CD4-positive, alpha-beta memory T cell (primary cell): ENCODE measurements at regions not wholly inside any gene's neighbourhood (a gene's known extent, or its start where the extent isn't known, plus 50 kb on each side); places are given as distances from the start of the nearest gene placed in this dataset.

Experiments
- CTCF ChIA-PET: fragments of 350-600 bp; sonication (Branson Sonifier 250); formaldehyde crosslinking; loops from one replicate; lab custom pipeline; 2021; ENCODE audit warnings: inconsistent platforms; ENCODE audit not compliant: partially characterized antibody; lab: Charles Lee
- POLR2A ChIA-PET: fragments of 350-600 bp; sonication (Branson Sonifier 250); formaldehyde crosslinking; loops from one replicate; lab custom pipeline; 2021; ENCODE audit not compliant: partially characterized antibody; lab: Charles Lee
- DNase-seq, 5 donors: peaks; one replicate each; pipeline versions ENCODE4 v3.0.0 to v3.0.0-alpha.2; 2020 to 2022; ENCODE audit warnings: mixed read lengths in 1 of 5
- H3K27ac ChIP-seq: one replicate; pipeline ENCODE4 v1.7.0; 2013; ENCODE audit warnings: low read depth, low read length
- H3K27me3 ChIP-seq: 2 replicates; pipeline ENCODE4 v1.7.0; 2013; ENCODE audit warnings: mild to moderate bottlenecking, low read length, moderate library complexity; ENCODE audit not compliant: insufficient read depth
- H3K36me3 ChIP-seq: 2 replicates; pipeline ENCODE4 v1.7.0; 2013; ENCODE audit warnings: mild to moderate bottlenecking, low read length, moderate library complexity; ENCODE audit not compliant: insufficient read depth
- H3K4me1 ChIP-seq: 2 replicates; pipeline ENCODE4 v1.7.0; 2013; ENCODE audit warnings: mild to moderate bottlenecking, low read length, moderate library complexity; ENCODE audit not compliant: insufficient read depth
- H3K4me3 ChIP-seq, 2 donors: one replicate each; pipeline ENCODE4 v1.7.0; 2013; ENCODE audit warnings: low read length in 2 of 2, mild to moderate bottlenecking in 1 of 2
- H3K9me3 ChIP-seq, 2 donors: one replicate each; pipeline ENCODE4 v1.7.0; 2013; ENCODE audit warnings: low read length in 2 of 2, control low read depth in 1 of 2; ENCODE audit not compliant: control insufficient read depth in 1 of 2
- H3K27ac Mint-ChIP-seq, 7 donors: one replicate each; pipeline ENCODE4 v1.8.0; 2020 to 2021; ENCODE audit warnings: mixed read lengths in 7 of 7, mild to moderate bottlenecking in 6 of 7, inconsistent platforms in 3 of 7, moderate library complexity in 3 of 7
- H3K27me3 Mint-ChIP-seq, 2 donors: one replicate each; pipeline ENCODE4 v1.8.0; 2020 to 2021; ENCODE audit warnings: mixed read lengths in 2 of 2
- H3K36me3 Mint-ChIP-seq, 2 donors: one replicate each; pipeline ENCODE4 v1.8.0; 2020 to 2021; ENCODE audit warnings: mixed read lengths in 2 of 2, inconsistent platforms in 1 of 2, mild to moderate bottlenecking in 1 of 2
- H3K4me1 Mint-ChIP-seq, 4 donors: one replicate each; pipeline ENCODE4 v1.8.0; 2020 to 2021; ENCODE audit warnings: mixed read lengths in 4 of 4, mild to moderate bottlenecking in 1 of 4
- H3K4me3 Mint-ChIP-seq, 8 donors: one replicate each; pipeline ENCODE4 v1.8.0; 2020 to 2021; ENCODE audit warnings: mixed read lengths in 8 of 8, mild to moderate bottlenecking in 7 of 8, moderate library complexity in 6 of 8, inconsistent platforms in 3 of 8
- H3K9me3 Mint-ChIP-seq, 8 donors: one replicate each; pipeline ENCODE4 v1.8.0; 2020 to 2021; ENCODE audit warnings: mixed read lengths in 8 of 8, mild to moderate bottlenecking in 5 of 8, inconsistent platforms in 3 of 8, moderate library complexity in 1 of 8
- intact Hi-C: fragments of 100-400 bp; cut with micrococcal nuclease; formaldehyde crosslinking; loops from one replicate; pipeline ENCODE4 v1.15.1; 2023

- H3K9me3 Mint-ChIP-seq = peaks cover 0 to 14% (median 4%) of the 10 kb centered on the region in 8 donors
- Histone ChIP-seq H3K9me3 (no peaks in the 10 kb centered on the region), H3K4me1 (no peaks in the 10 kb centered on the region), H3K36me3 (no peaks in the 10 kb centered on the region), H3K27ac (no peak overlapping the region), H3K4me3 (no peak overlapping the region), H3K27me3 (no peaks in the 10 kb centered on the region)
- CTCF ChIA-PET = no interaction called here
- H3K36me3 Mint-ChIP-seq = no peaks in the 10 kb centered on the region
- H3K4me1 Mint-ChIP-seq = no peaks in the 10 kb centered on the region
- intact Hi-C loops = no loop called here
- no peak overlapping the region for H3K4me3 Mint-ChIP-seq
- no peaks in the 10 kb centered on the region for H3K27me3 Mint-ChIP-seq
- POLR2A ChIA-PET = no interaction called here
- no peak for DNase-seq
- no peak overlapping the region for H3K27ac Mint-ChIP-seq
These were observed 149.3 kb upstream of the TENM3 start for GRCh38 chr4:182093935-182094334.

GRCh38 chr4:182101618-182102017 lies 141.6 kb upstream of the TENM3 start:
- ChIA-PET CTCF (no interaction called here), POLR2A (no interaction called here)
- Mint-ChIP-seq H3K9me3 (peaks cover 0 to 10% (median 3%) of the 10 kb centered on the region in 8 donors), H3K4me3 (no peak overlapping the region), H3K27me3 (no peaks in the 10 kb centered on the region), H3K4me1 (no peaks in the 10 kb centered on the region), H3K36me3 (no peaks in the 10 kb centered on the region), H3K27ac (no peak overlapping the region)
- DNase-seq = no peak
- Histone ChIP-seq H3K27ac (no peak overlapping the region), H3K4me1 (no peaks in the 10 kb centered on the region), H3K36me3 (no peaks in the 10 kb centered on the region), H3K4me3 (no peak overlapping the region), H3K27me3 (no peaks in the 10 kb centered on the region), H3K9me3 (no peaks in the 10 kb centered on the region)
- intact Hi-C loops = no loop called here

- Histone ChIP-seq H3K4me3 (no peak overlapping the region), H3K36me3 (no peaks in the 10 kb centered on the region), H3K27me3 (no peaks in the 10 kb centered on the region), H3K4me1 (no peaks in the 10 kb centered on the region), H3K27ac (no peak overlapping the region), H3K9me3 (no peaks in the 10 kb centered on the region)
- no peak for DNase-seq
- Mint-ChIP-seq H3K4me3 (no peak overlapping the region), H3K9me3 (peaks cover 0 to 10% (median 3%) of the 10 kb centered on the region in 8 donors), H3K4me1 (no peaks in the 10 kb centered on the region), H3K36me3 (no peaks in the 10 kb centered on the region), H3K27ac (no peak overlapping the region), H3K27me3 (no peaks in the 10 kb centered on the region)
- ChIA-PET CTCF (no interaction called here), POLR2A (no interaction called here)
- intact Hi-C loops = no loop called here
These were observed 140.6 kb upstream of the TENM3 start for GRCh38 chr4:182102576-182102975.

- Histone ChIP-seq H3K9me3 (no peaks in the 10 kb centered on the region), H3K36me3 (no peaks in the 10 kb centered on the region), H3K27ac (no peak overlapping the region), H3K27me3 (no peaks in the 10 kb centered on the region), H3K4me1 (no peaks in the 10 kb centered on the region), H3K4me3 (no peak overlapping the region)
- ChIA-PET POLR2A (no interaction called here), CTCF (no interaction called here)
- no peak for DNase-seq
- no peaks in the 10 kb centered on the region for H3K27me3 Mint-ChIP-seq
- H3K9me3 Mint-ChIP-seq = peaks cover 0 to 7% (median 0%) of the 10 kb centered on the region in 8 donors
- H3K36me3 Mint-ChIP-seq = no peaks in the 10 kb centered on the region
- intact Hi-C loops = no loop called here
- no peaks in the 10 kb centered on the region for H3K4me1 Mint-ChIP-seq
- H3K4me3 Mint-ChIP-seq = no peak overlapping the region
- H3K27ac Mint-ChIP-seq = no peak overlapping the region
These were observed 139.4 kb upstream of the TENM3 start for GRCh38 chr4:182103614-182104319.

GRCh38 chr4:182105416-182105815 lies 137.8 kb upstream of the TENM3 start:
- intact Hi-C loops = no loop called here
- no peaks in the 10 kb centered on the region for H3K36me3 Mint-ChIP-seq
- no peak for DNase-seq

GRCh38 chr4:182107931-182108330 lies 135.3 kb upstream of the TENM3 start:
- no peak overlapping the region for H3K4me3 ChIP-seq
- Mint-ChIP-seq H3K4me3 (no peak overlapping the region), H3K27ac (no peak overlapping the region), H3K9me3 (peaks cover 0 to 3% (median 0%) of the 10 kb centered on the region in 8 donors), H3K36me3 (no peaks in the 10 kb centered on the region), H3K4me1 (no peaks in the 10 kb centered on the region), H3K27me3 (no peaks in the 10 kb centered on the region)
- ChIA-PET POLR2A (no interaction called here), CTCF (no interaction called here)
- H3K9me3 ChIP-seq = no peaks in the 10 kb centered on the region
- H3K4me1 ChIP-seq = no peaks in the 10 kb centered on the region
- no peak overlapping the region for H3K27ac ChIP-seq
- DNase-seq = no peak
- H3K27me3 ChIP-seq = no peaks in the 10 kb centered on the region
- intact Hi-C loops = no loop called here
- H3K36me3 ChIP-seq = no peaks in the 10 kb centered on the region

More at GRCh38 chr4:182105416-182105815, 137.8 kb upstream of the TENM3 start:
- Histone ChIP-seq H3K36me3 (no peaks in the 10 kb centered on the region), H3K27ac (no peak overlapping the region), H3K27me3 (no peaks in the 10 kb centered on the region), H3K9me3 (no peaks in the 10 kb centered on the region), H3K4me1 (no peaks in the 10 kb centered on the region), H3K4me3 (no peak overlapping the region)
- H3K9me3 Mint-ChIP-seq = peaks cover 0 to 3% (median 0%) of the 10 kb centered on the region in 8 donors
- no peaks in the 10 kb centered on the region for H3K4me1 Mint-ChIP-seq
- H3K4me3 Mint-ChIP-seq = no peak overlapping the region
- ChIA-PET POLR2A (no interaction called here), CTCF (no interaction called here)
- H3K27me3 Mint-ChIP-seq = no peaks in the 10 kb centered on the region
- H3K27ac Mint-ChIP-seq = no peak overlapping the region

- Histone ChIP-seq H3K36me3 (no peaks in the 10 kb centered on the region), H3K4me1 (no peaks in the 10 kb centered on the region), H3K9me3 (no peaks in the 10 kb centered on the region), H3K27ac (no peak overlapping the region), H3K27me3 (no peaks in the 10 kb centered on the region), H3K4me3 (no peak overlapping the region)
- Mint-ChIP-seq H3K27ac (no peak overlapping the region), H3K36me3 (no peaks in the 10 kb centered on the region), H3K4me3 (no peak overlapping the region), H3K27me3 (no peaks in the 10 kb centered on the region), H3K4me1 (no peaks in the 10 kb centered on the region), H3K9me3 (peaks cover 0 to 4% (median 0%) of the 10 kb centered on the region in 8 donors)
- CTCF ChIA-PET = no interaction called here
- POLR2A ChIA-PET = no interaction called here
- DNase-seq = no peak
- intact Hi-C loops = no loop called here
These were observed 131.6 kb upstream of the TENM3 start for GRCh38 chr4:182111586-182111985.
